ENCODE measurements at regions not wholly inside any gene's neighbourhood (a gene's known extent, or its start where the extent isn't known, plus 50 kb on each side); places are given as distances from the start of the nearest gene placed in this dataset.

DNA sequence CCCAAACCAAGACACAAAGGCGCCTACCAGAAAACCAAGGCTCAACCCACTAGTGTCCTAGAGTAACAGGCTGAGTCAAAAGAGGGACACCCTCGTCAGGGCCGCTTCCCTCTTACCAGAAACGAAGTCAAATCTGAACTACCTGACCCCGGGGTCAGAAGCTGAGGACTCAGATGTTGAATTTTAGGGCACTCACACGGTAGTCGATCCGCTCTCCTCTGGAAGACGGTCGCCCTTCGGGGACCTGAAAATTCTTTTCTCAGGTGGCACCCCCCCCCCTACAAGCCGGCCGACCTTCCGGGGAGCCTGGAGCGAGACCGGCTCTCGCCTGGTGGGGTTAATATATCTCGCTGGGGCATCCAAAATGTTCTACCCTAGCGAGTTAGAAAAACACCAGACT lies 121.1 kb upstream of the KCNJ3 start:
- TF ChIP-seq IFI16 (CRISPR knock-in tag; IDR thresholded peaks at IDR 0.05) (no peak), RFX5 (IDR thresholded peaks at IDR 0.05; ENCODE audit: low read depth, low read length) (no peak), ESRRA (IDR thresholded peaks at IDR 0.05; ENCODE audit: borderline replicate concordance, low read depth) (no peak), BRF1 (IDR thresholded peaks at IDR 0.05; ENCODE audit: borderline replicate concordance, extremely low read depth, insufficient read length) (no peak), CBX8 (IDR thresholded peaks at IDR 0.05; ENCODE audit: borderline replicate concordance, extremely low read depth, low read depth, low read length, poor library complexity, severe bottlenecking) (no peak), NCOR1 (IDR thresholded peaks at IDR 0.05) (no peak), GABPA (tag; conservative IDR thresholded peaks at IDR 0.05; ENCODE audit: low read depth) (no peak)
- TF ChIP-seq, protein P1, sequence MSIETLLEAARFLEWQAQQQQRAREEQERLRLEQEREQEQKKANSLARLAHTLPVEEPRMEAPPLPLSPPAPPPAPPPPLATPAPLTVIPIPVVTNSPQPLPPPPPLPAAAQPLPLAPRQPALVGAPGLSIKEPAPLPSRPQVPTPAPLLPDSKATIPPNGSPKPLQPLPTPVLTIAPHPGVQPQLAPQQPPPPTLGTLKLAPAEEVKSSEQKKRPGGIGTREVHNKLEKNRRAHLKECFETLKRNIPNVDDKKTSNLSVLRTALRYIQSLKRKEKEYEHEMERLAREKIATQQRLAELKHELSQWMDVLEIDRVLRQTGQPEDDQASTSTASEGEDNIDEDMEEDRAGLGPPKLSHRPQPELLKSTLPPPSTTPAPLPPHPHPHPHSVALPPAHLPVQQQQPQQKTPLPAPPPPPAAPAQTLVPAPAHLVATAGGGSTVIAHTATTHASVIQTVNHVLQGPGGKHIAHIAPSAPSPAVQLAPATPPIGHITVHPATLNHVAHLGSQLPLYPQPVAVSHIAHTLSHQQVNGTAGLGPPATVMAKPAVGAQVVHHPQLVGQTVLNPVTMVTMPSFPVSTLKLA (conservative IDR thresholded peaks at IDR 0.05): no peak

All from K562 (cell line).